ENCODE measurements at regions not wholly inside any gene's neighbourhood (a gene's known extent, or its start where the extent isn't known, plus 50 kb on each side); places are given as distances from the start of the nearest gene placed in this dataset.
A peak's percentile ranks its signal among the peaks of the same experiment; 100 is the strongest.

- H3K27ac ChIP-seq (ENCODE audit: low read depth, low read length): peak overlapping the region; percentile 89
- peak overlapping the region; percentile 47; the same call in 1 of the 2 replicates for H3K4me3 ChIP-seq (ENCODE audit: low read depth, low read length)
- H3K27me3 ChIP-seq (ENCODE audit: control insufficient read depth, insufficient read depth, low read length): no peaks in the 10 kb centered on the region
- peak overlapping the region; percentile 73 for H3K9ac ChIP-seq (ENCODE audit: low read depth, low read length)
- H3K9me3 ChIP-seq (ENCODE audit: control insufficient read depth, insufficient read depth, low read length): peaks cover 4% of the 10 kb centered on the region; the same call in 1 of the 2 replicates
- H3K4me1 ChIP-seq (ENCODE audit: control insufficient read depth, insufficient read depth, low read length): peaks cover 28% of the 10 kb centered on the region
- H3K36me3 ChIP-seq (ENCODE audit: control insufficient read depth, insufficient read depth, low read length): no peaks in the 10 kb centered on the region
These were observed 468.4 kb upstream of the PRKX start for GRCh38 chrX:4181782-4182407.

GRCh38 chrX:4179031-4179430 is 465.6 kb upstream of the PRKX start:
- Histone ChIP-seq H3K4me3 (ENCODE audit: low read depth, low read length) (no peak overlapping the region), H3K4me1 (ENCODE audit: control insufficient read depth, insufficient read depth, low read length) (peaks cover 28% of the 10 kb centered on the region), H3K9ac (ENCODE audit: low read depth, low read length) (no peak overlapping the region), H3K27me3 (ENCODE audit: control insufficient read depth, insufficient read depth, low read length) (no peaks in the 10 kb centered on the region), H3K36me3 (ENCODE audit: control insufficient read depth, insufficient read depth, low read length) (no peaks in the 10 kb centered on the region), H3K27ac (ENCODE audit: low read depth, low read length) (no peak overlapping the region), H3K9me3 (ENCODE audit: control insufficient read depth, insufficient read depth, low read length) (peaks cover 2% of the 10 kb centered on the region; the same call in 1 of the 2 replicates)

GRCh38 chrX:4175221-4175620 is 461.8 kb upstream of the PRKX start:
- H3K27me3 ChIP-seq (ENCODE audit: control insufficient read depth, insufficient read depth, low read length): no peaks in the 10 kb centered on the region
- H3K9me3 ChIP-seq (ENCODE audit: control insufficient read depth, insufficient read depth, low read length): no peaks in the 10 kb centered on the region; the same call in 1 of the 2 replicates
- no peak overlapping the region for H3K4me3 ChIP-seq (ENCODE audit: low read depth, low read length)
- H3K4me1 ChIP-seq (ENCODE audit: control insufficient read depth, insufficient read depth, low read length): peaks cover 11% of the 10 kb centered on the region; the same call in 1 of the 2 replicates
- no peak overlapping the region for H3K27ac ChIP-seq (ENCODE audit: low read depth, low read length)
- H3K36me3 ChIP-seq (ENCODE audit: control insufficient read depth, insufficient read depth, low read length): no peaks in the 10 kb centered on the region
- H3K9ac ChIP-seq (ENCODE audit: low read depth, low read length): no peak overlapping the region

- H3K27me3 ChIP-seq (ENCODE audit: control insufficient read depth, insufficient read depth, low read length): no peaks in the 10 kb centered on the region
- no peaks in the 10 kb centered on the region for H3K4me1 ChIP-seq (ENCODE audit: control insufficient read depth, insufficient read depth, low read length)
- H3K4me3 ChIP-seq (ENCODE audit: low read depth, low read length): no peak overlapping the region
- no peak overlapping the region for H3K27ac ChIP-seq (ENCODE audit: low read depth, low read length)
- H3K9ac ChIP-seq (ENCODE audit: low read depth, low read length): no peak overlapping the region
- no peaks in the 10 kb centered on the region; the same call in 1 of the 2 replicates for H3K9me3 ChIP-seq (ENCODE audit: control insufficient read depth, insufficient read depth, low read length)
- H3K36me3 ChIP-seq (ENCODE audit: control insufficient read depth, insufficient read depth, low read length): no peaks in the 10 kb centered on the region
These were observed 460.3 kb upstream of the PRKX start for GRCh38 chrX:4173743-4174142.

- Histone ChIP-seq H3K9me3 (ENCODE audit: control insufficient read depth, insufficient read depth, low read length) (no peaks in the 10 kb centered on the region), H3K4me3 (ENCODE audit: low read depth, low read length) (no peak overlapping the region), H3K36me3 (ENCODE audit: control insufficient read depth, insufficient read depth, low read length) (no peaks in the 10 kb centered on the region), H3K27me3 (ENCODE audit: control insufficient read depth, insufficient read depth, low read length) (no peaks in the 10 kb centered on the region), H3K9ac (ENCODE audit: low read depth, low read length) (no peak overlapping the region), H3K4me1 (ENCODE audit: control insufficient read depth, insufficient read depth, low read length) (no peaks in the 10 kb centered on the region), H3K27ac (ENCODE audit: low read depth, low read length) (no peak overlapping the region)
These were observed 438.3 kb upstream of the PRKX start for GRCh38 chrX:4151798-4152197.

GRCh38 chrX:4150259-4150658 is 436.8 kb upstream of the PRKX start:
- Histone ChIP-seq H3K4me3 (ENCODE audit: low read depth, low read length) (no peak overlapping the region), H3K9me3 (ENCODE audit: control insufficient read depth, insufficient read depth, low read length) (no peaks in the 10 kb centered on the region), H3K27ac (ENCODE audit: low read depth, low read length) (no peak overlapping the region), H3K9ac (ENCODE audit: low read depth, low read length) (no peak overlapping the region), H3K36me3 (ENCODE audit: control insufficient read depth, insufficient read depth, low read length) (no peaks in the 10 kb centered on the region), H3K27me3 (ENCODE audit: control insufficient read depth, insufficient read depth, low read length) (no peaks in the 10 kb centered on the region), H3K4me1 (ENCODE audit: control insufficient read depth, insufficient read depth, low read length) (no peaks in the 10 kb centered on the region)

- Histone ChIP-seq H3K4me1 (ENCODE audit: control insufficient read depth, insufficient read depth, low read length) (peaks cover 5% of the 10 kb centered on the region; the same call in 1 of the 2 replicates), H3K36me3 (ENCODE audit: control insufficient read depth, insufficient read depth, low read length) (no peaks in the 10 kb centered on the region), H3K27ac (ENCODE audit: low read depth, low read length) (no peak overlapping the region), H3K9ac (ENCODE audit: low read depth, low read length) (no peak overlapping the region), H3K27me3 (ENCODE audit: control insufficient read depth, insufficient read depth, low read length) (no peaks in the 10 kb centered on the region), H3K4me3 (ENCODE audit: low read depth, low read length) (no peak overlapping the region), H3K9me3 (ENCODE audit: control insufficient read depth, insufficient read depth, low read length) (no peaks in the 10 kb centered on the region)
These were observed 416.2 kb upstream of the PRKX start for GRCh38 chrX:4129626-4130025.

GRCh38 chrX:4118666-4119530 is 405.4 kb upstream of the PRKX start:
- Histone ChIP-seq H3K4me1 (ENCODE audit: control insufficient read depth, insufficient read depth, low read length) (no peaks in the 10 kb centered on the region), H3K4me3 (ENCODE audit: low read depth, low read length) (no peak overlapping the region)

GRCh38 chrX:4110964-4111363 is 397.5 kb upstream of the PRKX start:
- Histone ChIP-seq H3K9ac (ENCODE audit: low read depth, low read length) (no peak overlapping the region), H3K27ac (ENCODE audit: low read depth, low read length) (no peak overlapping the region), H3K36me3 (ENCODE audit: control insufficient read depth, insufficient read depth, low read length) (no peaks in the 10 kb centered on the region)

More at GRCh38 chrX:4118666-4119530, 405.4 kb upstream of the PRKX start:
- Histone ChIP-seq H3K27ac (ENCODE audit: low read depth, low read length) (no peak overlapping the region), H3K9me3 (ENCODE audit: control insufficient read depth, insufficient read depth, low read length) (no peaks in the 10 kb centered on the region), H3K9ac (ENCODE audit: low read depth, low read length) (no peak overlapping the region), H3K36me3 (ENCODE audit: control insufficient read depth, insufficient read depth, low read length) (no peaks in the 10 kb centered on the region), H3K27me3 (ENCODE audit: control insufficient read depth, insufficient read depth, low read length) (no peaks in the 10 kb centered on the region)

GRCh38 chrX:4094926-4095325 is 381.5 kb upstream of the PRKX start:
- H3K9me3 ChIP-seq (ENCODE audit: control insufficient read depth, insufficient read depth, low read length): no peaks in the 10 kb centered on the region

More at GRCh38 chrX:4110964-4111363, 397.5 kb upstream of the PRKX start:
- Histone ChIP-seq H3K27me3 (ENCODE audit: control insufficient read depth, insufficient read depth, low read length) (no peaks in the 10 kb centered on the region), H3K9me3 (ENCODE audit: control insufficient read depth, insufficient read depth, low read length) (no peaks in the 10 kb centered on the region), H3K4me1 (ENCODE audit: control insufficient read depth, insufficient read depth, low read length) (peaks cover 2% of the 10 kb centered on the region; the same call in 1 of the 2 replicates), H3K4me3 (ENCODE audit: low read depth, low read length) (no peak overlapping the region)

More at GRCh38 chrX:4094926-4095325, 381.5 kb upstream of the PRKX start:
- Histone ChIP-seq H3K36me3 (ENCODE audit: control insufficient read depth, insufficient read depth, low read length) (no peaks in the 10 kb centered on the region), H3K27ac (ENCODE audit: low read depth, low read length) (no peak overlapping the region), H3K9ac (ENCODE audit: low read depth, low read length) (no peak overlapping the region), H3K27me3 (ENCODE audit: control insufficient read depth, insufficient read depth, low read length) (no peaks in the 10 kb centered on the region), H3K4me1 (ENCODE audit: control insufficient read depth, insufficient read depth, low read length) (peaks cover 14% of the 10 kb centered on the region), H3K4me3 (ENCODE audit: low read depth, low read length) (no peak overlapping the region)

Measured in HUES48 (cell line).